Sigmoid colon (tissue), 6 donors: ENCODE measurements at regions not wholly inside any gene's neighbourhood (a gene's known extent, or its start where the extent isn't known, plus 50 kb on each side); places are given as distances from the start of the nearest gene placed in this dataset.

Experiments used
- DNase-seq: peaks from one replicate; pipeline ENCODE4 v3.0.0-alpha.2; 2019
- H3K27ac ChIP-seq, 4 donors: fragments of 200-600 bp; sonication (generic); one replicate each; pipeline ENCODE4 v1.5.1; 2016 to 2019; ENCODE audit warnings: mild to moderate bottlenecking in 1 of 4
- H3K27me3 ChIP-seq, 3 donors: fragments of 200-600 bp; sonication (generic); one replicate each; pipeline ENCODE4 v1.5.1; 2019; ENCODE audit warnings: mild to moderate bottlenecking in 1 of 3
- H3K36me3 ChIP-seq, 4 donors: fragments of 200-600 bp; sonication (generic); one replicate each; pipeline ENCODE4 v1.5.1; 2016 to 2019
- H3K4me1 ChIP-seq, 4 donors: fragments of 200-600 bp; sonication (generic); one replicate each; pipeline ENCODE4 v1.5.1; 2017 to 2019
- H3K4me3 ChIP-seq, 4 donors: fragments of 200-600 bp; sonication (generic); one replicate each; pipeline ENCODE4 v1.5.1; 2017 to 2019; ENCODE audit warnings: mild to moderate bottlenecking in 2 of 4, moderate library complexity in 1 of 4
- H3K9me3 ChIP-seq, 4 donors: fragments of 200-600 bp in 3 of 4; sonication (generic) in 3 of 4; one replicate each; pipeline versions ENCODE4 v1.5.1 to v1.6.1; 2013 to 2019
- EP300 ChIP-seq, 4 donors: sonication (generic); formaldehyde crosslinking; IDR thresholded peaks; one replicate each; pipeline ENCODE4 v1.6.1; 2017; ENCODE audit warnings: antibody characterized with exemption in 4 of 4
- POLR2A ChIP-seq, 2 donors: fragments of 450-650 bp; IDR thresholded peaks; one replicate each; pipeline ENCODE4 v1.6.1; 2016; ENCODE audit warnings: antibody characterized with exemption in 2 of 2, mild to moderate bottlenecking in 2 of 2, moderate library complexity in 2 of 2
- POLR2AphosphoS5 ChIP-seq, 4 donors: sonication (generic); formaldehyde crosslinking; IDR thresholded peaks; one replicate each; pipeline ENCODE4 v1.6.1; 2017; ENCODE audit warnings: antibody characterized with exemption in 4 of 4
- WGBS, 2 donors: extraction: QIAGEN DNeasy Blood & Tissue Kit; methylation state at CpG; one replicate each; pipeline ENCODE4 v1.1.7; 2013; 5-methylcytosine and 5-hydroxymethylcytosine counted together
- intact Hi-C: fragments of 100-400 bp; cut with DNase I; formaldehyde crosslinking; loops from one replicate; pipeline ENCODE4 v1.15.1; 2023
- TF ChIP-seq, protein P1 (sequence below), 4 experiments: fragments of 450-650 bp in 3 of 4; fragments of 200-600 bp in 1 of 4; IDR thresholded peaks; one replicate each; pipeline ENCODE4 v1.5.1; 2016 to 2019; ENCODE audit warnings: antibody characterized with exemption in 4 of 4, mild to moderate bottlenecking in 3 of 4, moderate library complexity in 2 of 4
- donor health status: healthy with polysubstance abuse.
- donor health status: healthy.

- no peaks in the 10 kb centered on the region for H3K36me3 ChIP-seq
- intact Hi-C loops: no loop called here
- no peak overlapping the region for H3K27ac ChIP-seq
- WGBS, 2 donors: 71 to 79% methylated on average over 2 of the region's 2 CpGs
- H3K4me3 ChIP-seq: no peak overlapping the region
- H3K27me3 ChIP-seq: no peaks in the 10 kb centered on the region
- no peaks in the 10 kb centered on the region for H3K9me3 ChIP-seq
- TF ChIP-seq, protein P1, sequence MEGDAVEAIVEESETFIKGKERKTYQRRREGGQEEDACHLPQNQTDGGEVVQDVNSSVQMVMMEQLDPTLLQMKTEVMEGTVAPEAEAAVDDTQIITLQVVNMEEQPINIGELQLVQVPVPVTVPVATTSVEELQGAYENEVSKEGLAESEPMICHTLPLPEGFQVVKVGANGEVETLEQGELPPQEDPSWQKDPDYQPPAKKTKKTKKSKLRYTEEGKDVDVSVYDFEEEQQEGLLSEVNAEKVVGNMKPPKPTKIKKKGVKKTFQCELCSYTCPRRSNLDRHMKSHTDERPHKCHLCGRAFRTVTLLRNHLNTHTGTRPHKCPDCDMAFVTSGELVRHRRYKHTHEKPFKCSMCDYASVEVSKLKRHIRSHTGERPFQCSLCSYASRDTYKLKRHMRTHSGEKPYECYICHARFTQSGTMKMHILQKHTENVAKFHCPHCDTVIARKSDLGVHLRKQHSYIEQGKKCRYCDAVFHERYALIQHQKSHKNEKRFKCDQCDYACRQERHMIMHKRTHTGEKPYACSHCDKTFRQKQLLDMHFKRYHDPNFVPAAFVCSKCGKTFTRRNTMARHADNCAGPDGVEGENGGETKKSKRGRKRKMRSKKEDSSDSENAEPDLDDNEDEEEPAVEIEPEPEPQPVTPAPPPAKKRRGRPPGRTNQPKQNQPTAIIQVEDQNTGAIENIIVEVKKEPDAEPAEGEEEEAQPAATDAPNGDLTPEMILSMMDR (IDR thresholded peaks at IDR 0.05): no peak
- no peak for DNase-seq
- H3K4me1 ChIP-seq: no peaks in the 10 kb centered on the region
Observed at GRCh38 chr18:25962919-25963318, 127.5 kb downstream of the SS18 start.

DNA sequence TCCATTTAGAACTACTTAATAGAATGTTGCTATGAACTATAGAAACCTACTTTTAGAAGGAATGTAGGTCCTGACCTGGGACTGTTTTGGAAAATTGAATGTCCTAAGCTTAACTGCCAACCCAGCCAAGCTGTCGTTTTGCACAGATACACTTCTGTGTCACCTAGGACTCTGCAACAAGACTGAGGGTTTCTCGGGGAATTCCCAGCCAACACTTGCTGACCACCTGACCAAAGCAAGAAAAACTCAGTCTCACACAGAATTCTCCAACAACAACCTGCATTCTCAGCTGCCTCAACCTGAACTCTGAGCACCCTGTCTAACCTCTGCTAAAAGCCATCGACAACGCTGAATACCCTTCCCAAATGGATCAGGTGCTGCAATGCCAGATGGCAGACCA lies 128.2 kb downstream of the SS18 start:
- Histone ChIP-seq H3K4me1 (no peaks in the 10 kb centered on the region), H3K27me3 (no peaks in the 10 kb centered on the region), H3K36me3 (no peaks in the 10 kb centered on the region), H3K4me3 (no peak overlapping the region), H3K9me3 (no peaks in the 10 kb centered on the region), H3K27ac (no peak overlapping the region)
- 83 to 91% methylated on average over 4 of the region's 4 CpGs for WGBS, 2 donors
- TF ChIP-seq EP300 (IDR thresholded peaks at IDR 0.05): no peak
- TF ChIP-seq, protein P1 (IDR thresholded peaks at IDR 0.05): no peak
- no peak for TF ChIP-seq POLR2A (IDR thresholded peaks at IDR 0.05)
- no peak for TF ChIP-seq POLR2AphosphoS5 (IDR thresholded peaks at IDR 0.05)
- intact Hi-C loops: no loop called here
- DNase-seq: no peak

- no peak for DNase-seq
- Histone ChIP-seq H3K27ac (no peak overlapping the region), H3K27me3 (no peaks in the 10 kb centered on the region), H3K4me1 (no peaks in the 10 kb centered on the region), H3K36me3 (no peaks in the 10 kb centered on the region), H3K9me3 (no peaks in the 10 kb centered on the region), H3K4me3 (no peak overlapping the region)
- no peak for TF ChIP-seq POLR2A (IDR thresholded peaks at IDR 0.05)
- no peak for TF ChIP-seq EP300 (IDR thresholded peaks at IDR 0.05)
- TF ChIP-seq POLR2AphosphoS5 (IDR thresholded peaks at IDR 0.05): no peak
- TF ChIP-seq, protein P1 (IDR thresholded peaks at IDR 0.05): no peak
- intact Hi-C loops: no loop called here
- 54 to 71% methylated on average over 4 of the region's 4 CpGs for WGBS, 2 donors
Observed at GRCh38 chr18:25957017-25957416, 133.4 kb downstream of the SS18 start.

- TF ChIP-seq POLR2A (IDR thresholded peaks at IDR 0.05) (no peak), POLR2AphosphoS5 (IDR thresholded peaks at IDR 0.05) (no peak), EP300 (IDR thresholded peaks at IDR 0.05) (no peak)
- TF ChIP-seq, protein P1 (IDR thresholded peaks at IDR 0.05): no peak
- 95 to 96% methylated on average over 4 of the region's 4 CpGs for WGBS, 2 donors
- Histone ChIP-seq H3K36me3 (no peaks in the 10 kb centered on the region), H3K4me1 (no peaks in the 10 kb centered on the region), H3K27me3 (no peaks in the 10 kb centered on the region), H3K4me3 (no peak overlapping the region), H3K9me3 (no peaks in the 10 kb centered on the region), H3K27ac (no peak overlapping the region)
- DNase-seq: no peak
- intact Hi-C loops: no loop called here
Observed at GRCh38 chr18:25953111-25953510, 137.3 kb downstream of the SS18 start.

- TF ChIP-seq, protein P1 (IDR thresholded peaks at IDR 0.05): no peak
- TF ChIP-seq EP300 (IDR thresholded peaks at IDR 0.05): no peak
- no peak for TF ChIP-seq POLR2A (IDR thresholded peaks at IDR 0.05)
- no peak for TF ChIP-seq POLR2AphosphoS5 (IDR thresholded peaks at IDR 0.05)
- H3K27me3 ChIP-seq: no peaks in the 10 kb centered on the region
- DNase-seq: no peak
- H3K4me1 ChIP-seq: no peaks in the 10 kb centered on the region
- 92 to 96% methylated on average over 2 of the region's 2 CpGs for WGBS, 2 donors
- no peaks in the 10 kb centered on the region for H3K36me3 ChIP-seq
- no peaks in the 10 kb centered on the region for H3K9me3 ChIP-seq
- intact Hi-C loops: no loop called here
- no peak overlapping the region for H3K4me3 ChIP-seq
- no peak overlapping the region for H3K27ac ChIP-seq
Observed at GRCh38 chr18:25950321-25950720, 140.1 kb downstream of the SS18 start.
